ENCODE measurements at regions not wholly inside any gene's neighbourhood (a gene's known extent, or its start where the extent isn't known, plus 50 kb on each side); places are given as distances from the start of the nearest gene placed in this dataset.

DNA sequence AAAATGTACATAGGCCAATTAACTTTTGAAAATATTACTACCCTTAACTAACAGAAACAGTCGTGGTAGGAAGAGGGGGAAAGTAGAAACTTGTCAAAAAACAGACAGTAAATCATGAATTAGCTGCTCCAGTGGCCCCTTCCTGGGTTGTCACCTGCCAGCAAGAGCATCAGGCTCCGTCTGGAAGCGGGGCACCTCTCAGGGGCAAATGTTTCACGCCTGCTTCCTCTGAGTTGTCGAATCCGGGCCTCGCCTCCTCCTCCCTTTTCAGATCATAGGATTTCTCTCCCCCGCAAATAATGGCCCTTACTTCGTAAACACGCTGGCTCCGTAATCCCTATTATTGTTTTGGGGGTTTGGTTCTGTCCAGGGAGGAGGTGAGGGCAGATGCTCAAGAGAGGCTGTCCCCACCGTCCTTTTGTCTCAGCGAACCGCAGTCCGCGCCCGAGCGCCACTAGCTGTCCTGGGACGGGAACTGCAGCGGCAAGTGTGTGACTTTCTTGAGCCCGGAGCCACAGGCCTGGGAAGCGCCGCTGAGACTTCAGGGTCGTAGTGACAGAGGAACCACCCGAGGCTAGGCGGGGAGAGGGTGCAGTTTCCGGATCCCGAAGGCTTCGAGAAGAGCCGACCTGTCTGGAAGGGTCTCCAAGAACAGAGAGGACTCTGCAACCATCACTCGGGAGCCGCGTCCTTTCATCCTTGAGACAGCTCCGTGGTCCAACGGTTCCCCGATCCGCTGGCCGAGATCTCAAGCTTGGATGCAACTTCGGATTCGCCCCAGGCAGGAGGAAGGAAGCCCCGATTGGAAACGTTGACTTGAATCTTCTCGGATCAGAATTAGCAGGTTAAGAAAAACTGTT, 214.5 kb upstream of the ZNF184 start (continued):
- TF ChIP-seq MAZ (IDR thresholded peaks at IDR 0.05; ENCODE audit: borderline replicate concordance, low read depth, low read length), result no peak

DNA sequence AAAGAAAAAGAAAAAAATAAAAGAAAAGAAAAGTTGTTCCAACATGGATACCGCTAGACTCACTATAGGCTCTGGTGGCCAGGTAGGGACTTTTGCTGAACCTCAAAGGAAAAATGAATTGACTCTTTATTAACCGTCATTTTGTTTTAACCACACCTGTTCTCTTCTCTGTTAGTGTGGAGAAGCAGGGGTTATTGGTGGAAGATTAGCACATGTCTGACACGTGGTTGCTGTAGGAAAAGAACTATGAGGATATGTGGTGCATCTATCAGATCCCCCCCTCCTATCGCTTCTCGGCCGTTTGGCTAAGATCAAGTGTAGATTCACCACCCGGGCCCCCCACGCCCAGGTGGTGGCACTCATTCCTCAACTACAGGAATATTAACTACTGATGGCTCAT, 212.4 kb upstream of the ZNF184 start:
- Histone ChIP-seq H3K27ac (ENCODE audit: insufficient read depth, low read length) (no peak overlapping the region), H2AFZ (replicated peaks; ENCODE audit: low read length, poor library complexity) (no peak overlapping the region), H4K5ac (ENCODE audit: low read depth, low read length) (no peak overlapping the region), H2AK5ac (ENCODE audit: low read depth, low read length) (no peak overlapping the region), H3K4me3 (ENCODE audit: insufficient read depth, low read depth, low read length) (no peak overlapping the region), H3K56ac (ENCODE audit: extremely low read depth, insufficient read depth, low read length) (no peak overlapping the region), H3K9me3 (ENCODE audit: control insufficient read depth, insufficient read depth, low read length) (no peaks in the 10 kb centered on the region), H2BK5ac (ENCODE audit: low read depth, low read length, poor library complexity, severe bottlenecking) (no peak overlapping the region), H3K23ac (ENCODE audit: low read depth, low read length) (no peak overlapping the region), H2BK15ac (ENCODE audit: low read depth, low read length) (no peak overlapping the region), H3K4me2 (ENCODE audit: low read depth, low read length) (no peak overlapping the region), H3K9me1 (ENCODE audit: insufficient read depth, low read length) (no peaks in the 10 kb centered on the region), H3K27me3 (ENCODE audit: control insufficient read depth, insufficient read depth, low read length) (peaks cover 3% of the 10 kb centered on the region; the same call in 1 of the 2 replicates), H3K79me1 (ENCODE audit: low read depth in 1 of 2, low read length in 2 of 2) (no peaks in the 10 kb centered on the region), H3K4me1 (ENCODE audit: control insufficient read depth, insufficient read depth, low read length) (no peaks in the 10 kb centered on the region), H4K91ac (ENCODE audit: insufficient read depth, low read depth, low read length) (no peak overlapping the region), H4K20me1 (ENCODE audit: insufficient read depth, low read length) (peaks cover 8% of the 10 kb centered on the region; the same call in 1 of the 2 replicates), H4K8ac (ENCODE audit: low read depth in 2 of 2, low read length in 2 of 2) (no peak overlapping the region), H3K9ac (ENCODE audit: low read depth, low read length) (no peak overlapping the region), H3K36me3 (ENCODE audit: control insufficient read depth, insufficient read depth, low read length) (no peaks in the 10 kb centered on the region), H2BK120ac (ENCODE audit: low read depth, low read length) (no peak overlapping the region), H3K4ac (ENCODE audit: low read depth, low read length) (no peak overlapping the region), H3K14ac (replicated peaks; ENCODE audit: low read depth, low read length) (no peak overlapping the region), H2AK9ac (replicated peaks; ENCODE audit: low read depth, low read length, poor library complexity) (no peak overlapping the region), H3K18ac (ENCODE audit: low read depth, low read length) (no peak overlapping the region), H2BK20ac (ENCODE audit: low read depth, low read length) (no peak overlapping the region)
- no TSS peak for BruUV-seq (replicated peaks)
- no CpG with 5 or more reads among the region's 8 CpGs for WGBS, 2 experiments (ENCODE audit: extremely low coverage in 2 of 2, insufficient read length in 1 of 2)
- CTCF ChIA-PET, result no interaction called here
- intact Hi-C loops (cut with micrococcal nuclease) (loop anchor here (5.0 to 10.0 kb wide), 3 partner anchors 138 to 210 kb away; partner anchors contain the start of gene ZNF184), in situ Hi-C loops (cut with MboI; ENCODE audit: low sequenced_read_pairs) (no loop called here), dilution Hi-C loops (cut with HindIII; ENCODE audit: low sequenced_read_pairs, unreplicated experiment) (no loop called here)
- no peak for DNase-seq
- TF ChIP-seq CEBPB (IDR thresholded peaks at IDR 0.05; ENCODE audit: low read depth, low read length), result no peak
- no peak for TF ChIP-seq RFX5 (IDR thresholded peaks at IDR 0.05; ENCODE audit: low read depth, low read length)
- no peak for TF ChIP-seq POLR2A (IDR thresholded peaks at IDR 0.05; ENCODE audit: low read depth, low read length)
- POLR2A ChIA-PET (ENCODE audit: unreplicated experiment), result no interaction called here
- ATAC-seq (ENCODE audit: low read depth), result no peak

Measured in IMR-90 (cell line).